DMS53 (cell line): ENCODE measurements at regions not wholly inside any gene's neighbourhood (a gene's known extent, or its start where the extent isn't known, plus 50 kb on each side); places are given as distances from the start of the nearest gene placed in this dataset.

Source experiments
- DNase-seq: peaks from one replicate; lab custom pipeline; 2025; lab: John Stamatoyannopoulos, UW

GRCh38 chr15:47824147-47824546, 106.8 kb downstream of the SEMA6D start:
- no peak for DNase-seq

GRCh38 chr15:47829667-47830066, 112.4 kb downstream of the SEMA6D start:
- no peak for DNase-seq

- no peak for DNase-seq
Observed at GRCh38 chr15:47834093-47834492, 116.8 kb downstream of the SEMA6D start.

- DNase-seq: no peak
Observed at GRCh38 chr15:47839233-47839825, 122.0 kb downstream of the SEMA6D start.

GRCh38 chr15:47843124-47843663, 125.9 kb downstream of the SEMA6D start:
- DNase-seq: no peak

- DNase-seq: no peak
Observed at GRCh38 chr15:47844437-47844836, 127.1 kb downstream of the SEMA6D start.

GRCh38 chr15:47846128-47846868, 129.0 kb downstream of the SEMA6D start:
- no peak for DNase-seq

GRCh38 chr15:47846876-47847275, 129.6 kb downstream of the SEMA6D start:
- no peak for DNase-seq

- DNase-seq: no peak
Observed at GRCh38 chr15:47856071-47856470, 138.8 kb downstream of the SEMA6D start.

- no peak for DNase-seq
Observed at GRCh38 chr15:47857014-47857775, 139.9 kb downstream of the SEMA6D start.

- DNase-seq: no peak
Observed at GRCh38 chr15:47857776-47858167, 140.5 kb downstream of the SEMA6D start.

- DNase-seq: no peak
Observed at GRCh38 chr15:47861111-47861903, 144.0 kb downstream of the SEMA6D start.

GRCh38 chr15:47862402-47862801, 145.1 kb downstream of the SEMA6D start:
- DNase-seq: no peak

- DNase-seq: no peak
Observed at GRCh38 chr15:47866446-47866845, 149.1 kb downstream of the SEMA6D start.

GRCh38 chr15:47870300-47870955, 153.1 kb downstream of the SEMA6D start:
- no peak for DNase-seq

- DNase-seq: peak; percentile 80
Observed at GRCh38 chr15:47870956-47871625, 153.8 kb downstream of the SEMA6D start.

- DNase-seq: no peak
Observed at GRCh38 chr15:47872208-47872607, 154.9 kb downstream of the SEMA6D start.

GRCh38 chr15:47872869-47873432, 155.6 kb downstream of the SEMA6D start:
- no peak for DNase-seq

- DNase-seq: no peak
Observed at GRCh38 chr15:47876986-47877385, 159.7 kb downstream of the SEMA6D start.

GRCh38 chr15:47877836-47878235, 160.5 kb downstream of the SEMA6D start:
- no peak for DNase-seq

GRCh38 chr15:47885920-47886319, 168.6 kb downstream of the SEMA6D start:
- no peak for DNase-seq
